ENCODE measurements at regions not wholly inside any gene's neighbourhood (a gene's known extent, or its start where the extent isn't known, plus 50 kb on each side); places are given as distances from the start of the nearest gene placed in this dataset.
"Not testable (repeated sequence)": the region's sequence is repeated elsewhere in the genome, so short reads cannot be mapped to it uniquely, and the experiment has no call there.

DNA sequence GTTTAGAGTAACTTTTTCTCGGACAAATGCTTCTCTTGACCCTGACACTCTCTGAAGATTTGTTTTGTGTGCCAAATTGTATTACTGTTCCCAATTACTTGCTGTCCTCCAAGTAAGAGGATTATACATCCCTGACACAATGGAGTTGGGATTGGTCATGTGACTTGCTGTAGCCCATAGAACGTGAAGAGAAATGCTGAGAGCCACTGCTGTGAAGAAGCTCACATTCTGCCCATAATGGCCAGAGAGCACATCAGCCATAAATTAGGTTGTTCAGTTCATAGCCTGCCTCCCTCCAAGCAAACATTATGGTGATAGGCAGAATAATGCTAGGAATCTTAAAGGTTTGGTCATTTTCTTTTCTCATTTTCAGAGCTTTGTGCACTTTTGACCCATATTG, 127.5 kb downstream of the SPATA31A6 start:
- TF ChIP-seq POLR2A (IDR thresholded peaks at IDR 0.05; ENCODE audit: low read length); GATA1 (IDR thresholded peaks at IDR 0.05; ENCODE audit: low read depth, low read length): not testable (repeated sequence)

All from erythroblast (primary cell).